ENCODE measurements at regions not wholly inside any gene's neighbourhood (a gene's known extent, or its start where the extent isn't known, plus 50 kb on each side); places are given as distances from the start of the nearest gene placed in this dataset.

GRCh38 chrX:79515529-79515928 is 148.4 kb upstream of the ITM2A start:
- Histone ChIP-seq H3K36me3 (ENCODE audit: insufficient read depth, low read length, poor library complexity, severe bottlenecking) (no peaks in the 10 kb centered on the region), H3K9me3 (ENCODE audit: low read depth, low read length, poor library complexity, severe bottlenecking) (no peaks in the 10 kb centered on the region), H3K4me3 (ENCODE audit: low read depth, low read length, poor library complexity, severe bottlenecking) (no peak overlapping the region), H3K27ac (ENCODE audit: low read depth, low read length, poor library complexity, severe bottlenecking) (no peak overlapping the region), H3K27me3 (replicated peaks; ENCODE audit: insufficient read depth, low read depth, low read length, poor library complexity) (no peaks in the 10 kb centered on the region), H3K4me1 (ENCODE audit: insufficient read depth, low read length, poor library complexity, severe bottlenecking) (no peaks in the 10 kb centered on the region)
- intact Hi-C loops (cut with micrococcal nuclease; ENCODE audit: unreplicated experiment) = no loop called here
- POLR2A ChIA-PET (ENCODE audit: low non-redundant PET) = no interaction called here
- TF ChIP-seq EZH2 (IDR thresholded peaks at IDR 0.05; ENCODE audit: borderline replicate concordance, low read depth, low read length, poor library complexity, severe bottlenecking) (no peak), CTCF (conservative IDR thresholded peaks at IDR 0.05; ENCODE audit: low read depth, low read length) (peak; percentile 26; the same call in 1 of the 2 replicates)
- DNase-seq (ENCODE audit: low spot score) = no peak
- BruUV-seq (replicated peaks) = no TSS peak
- CTCF ChIA-PET = no interaction called here

- Histone ChIP-seq H3K36me3 (ENCODE audit: insufficient read depth, low read length, poor library complexity, severe bottlenecking) (no peaks in the 10 kb centered on the region), H3K9me3 (ENCODE audit: low read depth, low read length, poor library complexity, severe bottlenecking) (no peaks in the 10 kb centered on the region), H3K4me1 (ENCODE audit: insufficient read depth, low read length, poor library complexity, severe bottlenecking) (no peaks in the 10 kb centered on the region), H3K4me3 (ENCODE audit: low read depth, low read length, poor library complexity, severe bottlenecking) (no peak overlapping the region), H3K27me3 (replicated peaks; ENCODE audit: insufficient read depth, low read depth, low read length, poor library complexity) (no peaks in the 10 kb centered on the region), H3K27ac (ENCODE audit: low read depth, low read length, poor library complexity, severe bottlenecking) (no peak overlapping the region)
- CTCF ChIA-PET = no interaction called here
- POLR2A ChIA-PET (ENCODE audit: low non-redundant PET) = no interaction called here
- no TSS peak for BruUV-seq (replicated peaks)
- no peak for DNase-seq (ENCODE audit: low spot score)
- TF ChIP-seq EZH2 (IDR thresholded peaks at IDR 0.05; ENCODE audit: borderline replicate concordance, low read depth, low read length, poor library complexity, severe bottlenecking) (no peak), CTCF (conservative IDR thresholded peaks at IDR 0.05; ENCODE audit: low read depth, low read length) (no peak)
- intact Hi-C loops (cut with micrococcal nuclease; ENCODE audit: unreplicated experiment) = no loop called here
Observed at GRCh38 chrX:79511799-79512198, 144.7 kb upstream of the ITM2A start.

- no peaks in the 10 kb centered on the region for H3K4me1 ChIP-seq (ENCODE audit: insufficient read depth, low read length, poor library complexity, severe bottlenecking)
- intact Hi-C loops (cut with micrococcal nuclease; ENCODE audit: unreplicated experiment) = no loop called here
- ChIA-PET CTCF (no interaction called here), POLR2A (ENCODE audit: low non-redundant PET) (no interaction called here)
- H3K9me3 ChIP-seq (ENCODE audit: low read depth, low read length, poor library complexity, severe bottlenecking) = peaks cover 6% of the 10 kb centered on the region
- TF ChIP-seq EZH2 (IDR thresholded peaks at IDR 0.05; ENCODE audit: borderline replicate concordance, low read depth, low read length, poor library complexity, severe bottlenecking) (no peak), CTCF (conservative IDR thresholded peaks at IDR 0.05; ENCODE audit: low read depth, low read length) (no peak)
- no peaks in the 10 kb centered on the region for H3K27me3 ChIP-seq (replicated peaks; ENCODE audit: insufficient read depth, low read depth, low read length, poor library complexity)
- H3K4me3 ChIP-seq (ENCODE audit: low read depth, low read length, poor library complexity, severe bottlenecking) = no peak overlapping the region
- DNase-seq (ENCODE audit: low spot score) = no peak
- BruUV-seq (replicated peaks) = no TSS peak
- no peaks in the 10 kb centered on the region for H3K36me3 ChIP-seq (ENCODE audit: insufficient read depth, low read length, poor library complexity, severe bottlenecking)
- no peak overlapping the region for H3K27ac ChIP-seq (ENCODE audit: low read depth, low read length, poor library complexity, severe bottlenecking)
Observed at GRCh38 chrX:79506001-79506400, 138.9 kb upstream of the ITM2A start.
